ENCODE measurements at regions not wholly inside any gene's neighbourhood (a gene's known extent, or its start where the extent isn't known, plus 50 kb on each side); places are given as distances from the start of the nearest gene placed in this dataset.

DNA sequence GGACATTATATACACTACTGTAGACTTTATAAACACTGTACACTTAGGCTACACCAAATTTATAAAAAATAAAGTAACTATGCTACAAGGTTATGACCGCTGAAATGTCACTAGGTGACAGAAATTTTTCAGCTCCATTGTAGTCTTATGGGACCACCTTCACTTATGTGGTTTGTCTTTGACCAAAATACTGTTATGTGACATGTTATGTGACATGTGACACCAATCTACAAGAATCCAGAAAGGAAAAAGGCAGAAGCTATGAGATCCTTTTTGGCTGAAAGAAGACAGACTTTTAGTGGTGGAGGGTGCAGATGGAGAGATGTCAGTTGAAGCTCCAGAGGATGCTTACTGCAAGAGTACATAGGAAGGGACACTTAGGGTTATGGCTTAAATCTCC, 1378.4 kb upstream of the TENM4 start:
- DNase-seq (ENCODE audit: extremely low read depth, low read depth): no peak
- TF ChIP-seq CTCF (IDR thresholded peaks at IDR 0.05; ENCODE audit: low read depth, low read length, missing control alignments): no peak
- no peak overlapping the region for H3K4me3 ChIP-seq (replicated peaks; ENCODE audit: low read depth, low read length)

DNA sequence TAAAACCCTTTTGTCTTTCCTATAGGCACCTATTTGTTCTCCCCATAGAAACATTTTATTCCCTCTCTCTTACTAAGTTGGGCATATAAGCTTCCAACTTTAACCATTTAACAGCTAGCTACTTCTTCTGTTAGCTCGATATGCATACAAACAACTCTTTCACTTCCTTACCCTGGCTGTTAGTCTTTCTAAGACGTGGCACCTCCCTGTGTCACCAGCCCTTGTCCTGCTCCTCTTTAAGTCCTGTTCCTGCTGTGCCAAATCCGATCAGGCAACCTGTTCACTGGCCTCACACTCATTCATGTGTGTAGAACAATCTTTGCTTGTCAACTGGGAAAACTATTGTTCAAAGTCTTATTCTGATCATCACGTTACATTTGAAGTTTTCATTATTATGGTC, 1376.1 kb upstream of the TENM4 start:
- no peak overlapping the region for H3K4me3 ChIP-seq (replicated peaks; ENCODE audit: low read depth, low read length)
- DNase-seq (ENCODE audit: extremely low read depth, low read depth): no peak
- no peak for TF ChIP-seq CTCF (IDR thresholded peaks at IDR 0.05; ENCODE audit: low read depth, low read length, missing control alignments)

- no peak overlapping the region for H3K4me3 ChIP-seq (replicated peaks; ENCODE audit: low read depth, low read length)
- TF ChIP-seq CTCF (IDR thresholded peaks at IDR 0.05; ENCODE audit: low read depth, low read length, missing control alignments): no peak
- DNase-seq (ENCODE audit: extremely low read depth, low read depth): no peak
These were observed 1375.6 kb upstream of the TENM4 start for GRCh38 chr11:80816454-80816847.

GRCh38 chr11:80815752-80816453, 1375.1 kb upstream of the TENM4 start:
- no peak overlapping the region for H3K4me3 ChIP-seq (replicated peaks; ENCODE audit: low read depth, low read length)
- DNase-seq (ENCODE audit: extremely low read depth, low read depth): no peak
- no peak for TF ChIP-seq CTCF (IDR thresholded peaks at IDR 0.05; ENCODE audit: low read depth, low read length, missing control alignments)

DNA sequence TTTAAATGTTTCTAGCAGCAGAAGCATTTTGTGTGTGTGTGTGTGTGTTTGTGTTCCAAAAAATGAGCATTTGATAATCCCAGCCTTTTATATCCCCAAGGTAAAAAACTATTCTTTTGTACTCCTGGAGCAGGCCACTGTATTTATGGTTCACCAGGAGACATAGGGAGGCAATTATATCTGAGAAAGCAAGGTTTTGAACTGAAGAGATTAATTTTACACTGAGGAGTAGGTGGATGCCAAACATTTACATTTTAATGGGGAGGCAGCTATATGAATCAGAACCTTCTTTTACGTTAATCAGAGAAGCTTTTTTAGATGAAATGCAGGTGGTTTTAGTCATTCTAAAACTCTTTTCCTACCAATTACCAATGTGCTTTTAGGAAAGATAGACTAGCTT, 1374.0 kb upstream of the TENM4 start:
- no peak for DNase-seq (ENCODE audit: extremely low read depth, low read depth)
- no peak overlapping the region for H3K4me3 ChIP-seq (replicated peaks; ENCODE audit: low read depth, low read length)
- no peak for TF ChIP-seq CTCF (IDR thresholded peaks at IDR 0.05; ENCODE audit: low read depth, low read length, missing control alignments)

DNA sequence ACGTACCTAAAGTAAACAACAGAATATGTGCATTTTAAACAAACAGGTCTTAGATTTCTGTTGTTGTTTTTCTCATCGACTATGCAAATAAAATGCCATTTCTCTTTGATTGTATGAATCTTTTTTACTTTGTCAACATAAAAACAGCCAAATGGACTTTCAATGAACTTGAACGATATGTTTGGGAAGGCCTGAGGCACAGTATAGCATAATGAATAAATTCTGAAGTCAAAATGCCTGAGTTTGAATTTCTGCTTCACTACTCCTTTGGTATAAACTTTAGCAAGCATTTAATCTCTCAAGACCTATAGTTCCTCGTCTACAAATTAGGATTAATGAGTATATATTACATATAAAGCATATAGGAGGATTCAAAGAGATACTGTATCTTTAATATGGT, 1369.9 kb upstream of the TENM4 start:
- no peak for TF ChIP-seq CTCF (IDR thresholded peaks at IDR 0.05; ENCODE audit: low read depth, low read length, missing control alignments)
- no peak for DNase-seq (ENCODE audit: extremely low read depth, low read depth)
- H3K4me3 ChIP-seq (replicated peaks; ENCODE audit: low read depth, low read length): no peak overlapping the region

DNA sequence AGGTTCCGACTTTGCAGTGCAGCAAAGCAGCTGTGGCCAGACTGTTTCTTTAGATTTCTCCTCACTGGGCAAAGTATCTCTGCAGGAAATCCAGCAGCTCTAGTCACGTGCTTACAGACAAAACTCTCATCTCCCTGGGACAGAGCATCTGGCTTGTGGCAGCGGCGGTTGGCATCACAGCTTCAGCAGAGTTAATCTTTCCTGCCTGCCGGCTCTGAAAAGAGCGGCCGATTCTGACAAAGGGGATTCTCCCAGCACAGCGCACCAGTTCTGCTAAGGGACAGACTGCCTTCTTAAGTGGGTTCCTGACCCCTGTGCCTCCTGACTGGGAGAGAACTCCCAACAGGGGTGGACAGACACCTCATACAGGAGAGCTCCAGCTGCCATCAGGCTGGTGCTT, 1357.3 kb upstream of the TENM4 start:
- no peak overlapping the region for H3K4me3 ChIP-seq (replicated peaks; ENCODE audit: low read depth, low read length)
- TF ChIP-seq CTCF (IDR thresholded peaks at IDR 0.05; ENCODE audit: low read depth, low read length, missing control alignments): no peak
- DNase-seq (ENCODE audit: extremely low read depth, low read depth): no peak

Data from HFF-Myc (cell line).